ENCODE measurements at regions not wholly inside any gene's neighbourhood (a gene's known extent, or its start where the extent isn't known, plus 50 kb on each side); places are given as distances from the start of the nearest gene placed in this dataset.
"Not testable (repeated sequence)": the region's sequence is repeated elsewhere in the genome, so short reads cannot be mapped to it uniquely, and the experiment has no call there.

- DNase-seq (ENCODE audit: low spot score), result no peak
- Histone ChIP-seq H3K4me1 (replicated peaks) (no peaks in the 10 kb centered on the region), H3K4me3 (no peak overlapping the region), H3K27me3 (replicated peaks; ENCODE audit: insufficient read depth) (no peaks in the 10 kb centered on the region), H3K36me3 (no peaks in the 10 kb centered on the region), H3K9me3 (no peaks in the 10 kb centered on the region), H3K27ac (no peak overlapping the region)
- TF ChIP-seq POLR2A (IDR thresholded peaks at IDR 0.05) (no peak), POLR2AphosphoS5 (IDR thresholded peaks at IDR 0.05) (no peak), CTCF (IDR thresholded peaks at IDR 0.05) (no peak)
- intact Hi-C loops (cut with DNase I), result no loop called here
- WGBS, result 82% methylated on average over 6 of the region's 6 CpGs
Observed at GRCh38 chrX:128691872-128692271, 639.7 kb upstream of the ACTRT1 start.

GRCh38 chrX:128685387-128685786 is 633.2 kb upstream of the ACTRT1 start:
- 69% methylated on average over 2 of the region's 2 CpGs for WGBS
- no peaks in the 10 kb centered on the region for H3K27me3 ChIP-seq (replicated peaks; ENCODE audit: insufficient read depth)

GRCh38 chrX:128676651-128677050 is 624.4 kb upstream of the ACTRT1 start:
- Histone ChIP-seq H3K4me3 (no peak overlapping the region), H3K27me3 (replicated peaks; ENCODE audit: insufficient read depth) (no peaks in the 10 kb centered on the region), H3K27ac (no peak overlapping the region), H3K4me1 (replicated peaks) (no peaks in the 10 kb centered on the region), H3K9me3 (no peaks in the 10 kb centered on the region), H3K36me3 (no peaks in the 10 kb centered on the region)
- WGBS, result 63% methylated on average over 4 of the region's 4 CpGs
- DNase-seq (ENCODE audit: low spot score), result no peak
- TF ChIP-seq POLR2A (IDR thresholded peaks at IDR 0.05) (no peak), CTCF (IDR thresholded peaks at IDR 0.05) (no peak)
- intact Hi-C loops (cut with DNase I), result no loop called here

More at GRCh38 chrX:128685387-128685786, 633.2 kb upstream of the ACTRT1 start:
- H3K36me3 ChIP-seq, result no peaks in the 10 kb centered on the region
- intact Hi-C loops (cut with DNase I), result no loop called here
- TF ChIP-seq POLR2AphosphoS5 (IDR thresholded peaks at IDR 0.05) (no peak), CTCF (IDR thresholded peaks at IDR 0.05) (no peak), POLR2A (IDR thresholded peaks at IDR 0.05) (no peak)
- H3K9me3 ChIP-seq, result no peaks in the 10 kb centered on the region
- H3K4me1 ChIP-seq (replicated peaks), result no peaks in the 10 kb centered on the region
- H3K27ac ChIP-seq, result no peak overlapping the region
- DNase-seq (ENCODE audit: low spot score), result no peak
- H3K4me3 ChIP-seq, result no peak overlapping the region

- WGBS, result 45% methylated on average over 3 of the region's 9 CpGs
- DNase-seq (ENCODE audit: low spot score); H3K27me3 ChIP-seq (replicated peaks; ENCODE audit: insufficient read depth); H3K36me3 ChIP-seq; H3K27ac ChIP-seq; H3K4me1 ChIP-seq (replicated peaks); H3K9me3 ChIP-seq; H3K4me3 ChIP-seq; intact Hi-C loops (cut with DNase I): not testable (repeated sequence)
Observed at GRCh38 chrX:128674326-128675086, 622.3 kb upstream of the ACTRT1 start.

- no peak overlapping the region for H3K27ac ChIP-seq
- intact Hi-C loops (cut with DNase I), result no loop called here
- 33% methylated on average over 1 of the region's 1 CpG for WGBS
- no peaks in the 10 kb centered on the region for H3K27me3 ChIP-seq (replicated peaks; ENCODE audit: insufficient read depth)
- H3K36me3 ChIP-seq, result no peaks in the 10 kb centered on the region
- no peaks in the 10 kb centered on the region for H3K9me3 ChIP-seq
- H3K4me3 ChIP-seq, result no peak overlapping the region
- TF ChIP-seq POLR2A (IDR thresholded peaks at IDR 0.05) (no peak), POLR2AphosphoS5 (IDR thresholded peaks at IDR 0.05) (no peak)
- no peaks in the 10 kb centered on the region for H3K4me1 ChIP-seq (replicated peaks)
- no peak for DNase-seq (ENCODE audit: low spot score)
Observed at GRCh38 chrX:128664211-128664610, 612.0 kb upstream of the ACTRT1 start.

- WGBS, result 8% methylated on average over 6 of the region's 6 CpGs
- H3K4me3 ChIP-seq, result no peak overlapping the region
- DNase-seq (ENCODE audit: low spot score), result no peak
- H3K9me3 ChIP-seq, result no peaks in the 10 kb centered on the region
- H3K36me3 ChIP-seq, result no peaks in the 10 kb centered on the region
- intact Hi-C loops (cut with DNase I), result no loop called here
- no peak overlapping the region for H3K27ac ChIP-seq
- no peaks in the 10 kb centered on the region for H3K4me1 ChIP-seq (replicated peaks)
- TF ChIP-seq CTCF (IDR thresholded peaks at IDR 0.05) (no peak), POLR2AphosphoS5 (IDR thresholded peaks at IDR 0.05) (no peak), POLR2A (IDR thresholded peaks at IDR 0.05) (no peak)
- no peaks in the 10 kb centered on the region for H3K27me3 ChIP-seq (replicated peaks; ENCODE audit: insufficient read depth)
Observed at GRCh38 chrX:128653524-128654060, 601.4 kb upstream of the ACTRT1 start.

All from prostate gland (tissue), 2 donors.